B cell (primary cell): ENCODE measurements at regions not wholly inside any gene's neighbourhood (a gene's known extent, or its start where the extent isn't known, plus 50 kb on each side); places are given as distances from the start of the nearest gene placed in this dataset.

Source experiments
- CTCF ChIP-seq: fragments of 200-600 bp; IDR thresholded peaks from one replicate; pipeline ENCODE4 v1.8.0; 2022; ENCODE audit warnings: antibody characterized with exemption, mild to moderate bottlenecking
- EZH2 ChIP-seq: IDR thresholded peaks from 2 replicates; pipeline ENCODE4 v1.6.1; 2012; ENCODE audit warnings: borderline replicate concordance, low read depth, mild to moderate bottlenecking, moderate library complexity, low read length; ENCODE audit not compliant: insufficient read depth, poor library complexity, severe bottlenecking

GRCh38 chr1:60281360-60281932, 207.9 kb upstream of the C1orf87 start:
- no peak for TF ChIP-seq CTCF
- TF ChIP-seq EZH2, result no peak
